Uterus (tissue), 3 donors: ENCODE measurements at regions not wholly inside any gene's neighbourhood (a gene's known extent, or its start where the extent isn't known, plus 50 kb on each side); places are given as distances from the start of the nearest gene placed in this dataset.

Experiments
- DNase-seq, 2 donors: peaks; one replicate each; pipeline ENCODE4 v3.0.0-alpha.2; 2019 to 2020
- H3K27ac ChIP-seq, 2 donors: fragments of 200-600 bp; sonication (generic); 1 replicate in 1 of 2; 2 replicates in 1 of 2; pipeline ENCODE4 v1.5.1; 2016 to 2018
- H3K27me3 ChIP-seq, 2 donors: fragments of 200-600 bp; sonication (generic); one replicate each; pipeline ENCODE4 v1.5.1; 2018 to 2019; ENCODE audit warnings: control low read depth in 1 of 2
- H3K36me3 ChIP-seq, 2 donors: fragments of 200-600 bp; sonication (generic); one replicate each; pipeline ENCODE4 v1.5.1; 2019; ENCODE audit warnings: control low read depth in 1 of 2
- H3K4me1 ChIP-seq, 2 donors: fragments of 200-600 bp; sonication (generic); one replicate each; pipeline ENCODE4 v1.5.1; 2018 to 2019; ENCODE audit warnings: control low read depth in 1 of 2
- H3K4me3 ChIP-seq, 2 donors: fragments of 200-600 bp; sonication (generic); 1 replicate in 1 of 2; 2 replicates in 1 of 2; pipeline ENCODE4 v1.5.1; 2018 to 2019; ENCODE audit warnings: mild to moderate bottlenecking in 1 of 2
- H3K9me3 ChIP-seq, 2 donors: fragments of 200-600 bp; sonication (generic); one replicate each; pipeline ENCODE4 v1.5.1; 2019; ENCODE audit warnings: control low read depth in 1 of 2
- CTCF ChIP-seq, 4 experiments: fragments of 200-600 bp in 2 of 4; fragments of 450-650 bp in 2 of 4; sonication (generic) in 2 of 4; IDR thresholded peaks; one replicate each; pipeline ENCODE4 v1.5.1; 2016 to 2019; ENCODE audit warnings: antibody characterized with exemption in 4 of 4, mild to moderate bottlenecking in 2 of 4, moderate library complexity in 1 of 4
- POLR2A ChIP-seq, 2 donors: fragments of 450-650 bp; IDR thresholded peaks; one replicate each; pipeline ENCODE4 v1.6.1; 2016; ENCODE audit warnings: antibody characterized with exemption in 2 of 2, mild to moderate bottlenecking in 1 of 2, moderate library complexity in 1 of 2
- intact Hi-C: fragments of 100-400 bp; cut with DNase I; formaldehyde crosslinking; loops from one replicate; pipeline ENCODE4 v1.15.1; 2023; ENCODE audit warnings: low total_unique reads
- donor health status: DM: yes; HTN: yes; CAD: no.

- no peaks in the 10 kb centered on the region for H3K36me3 ChIP-seq
- intact Hi-C loops = no loop called here
- no peak overlapping the region for H3K27ac ChIP-seq
- H3K9me3 ChIP-seq = no peaks in the 10 kb centered on the region
- no peak for DNase-seq
- TF ChIP-seq POLR2A (IDR thresholded peaks at IDR 0.05) (no peak), CTCF (IDR thresholded peaks at IDR 0.05) (no peak)
- H3K4me3 ChIP-seq = no peak overlapping the region
- H3K27me3 ChIP-seq = no peaks in the 10 kb centered on the region
- H3K4me1 ChIP-seq = no peaks in the 10 kb centered on the region
Measured at GRCh38 chr22:47390026-47390970, 627.8 kb downstream of the TBC1D22A start.

- Histone ChIP-seq H3K4me3 (no peak overlapping the region), H3K27ac (no peak overlapping the region), H3K36me3 (no peaks in the 10 kb centered on the region), H3K4me1 (no peaks in the 10 kb centered on the region), H3K9me3 (no peaks in the 10 kb centered on the region), H3K27me3 (no peaks in the 10 kb centered on the region)
- DNase-seq = no peak
- TF ChIP-seq POLR2A (IDR thresholded peaks at IDR 0.05) (no peak), CTCF (IDR thresholded peaks at IDR 0.05) (no peak)
- intact Hi-C loops = no loop called here
Measured at GRCh38 chr22:47389201-47389600, 626.8 kb downstream of the TBC1D22A start.

- no peaks in the 10 kb centered on the region for H3K27me3 ChIP-seq
- H3K4me1 ChIP-seq = no peaks in the 10 kb centered on the region
- TF ChIP-seq POLR2A (IDR thresholded peaks at IDR 0.05) = no peak
- TF ChIP-seq CTCF (IDR thresholded peaks at IDR 0.05) = no peak
- no peak for DNase-seq
- intact Hi-C loops = no loop called here
- no peaks in the 10 kb centered on the region for H3K36me3 ChIP-seq
- no peak overlapping the region for H3K4me3 ChIP-seq
- H3K9me3 ChIP-seq = no peaks in the 10 kb centered on the region
- no peak overlapping the region for H3K27ac ChIP-seq
Measured at GRCh38 chr22:47388778-47389177, 626.3 kb downstream of the TBC1D22A start.

- Histone ChIP-seq H3K27ac (no peak overlapping the region), H3K4me1 (no peaks in the 10 kb centered on the region), H3K36me3 (no peaks in the 10 kb centered on the region), H3K9me3 (no peaks in the 10 kb centered on the region), H3K4me3 (no peak overlapping the region), H3K27me3 (no peaks in the 10 kb centered on the region)
- no peak for TF ChIP-seq POLR2A (IDR thresholded peaks at IDR 0.05)
- no peak for TF ChIP-seq CTCF (IDR thresholded peaks at IDR 0.05)
- no peak for DNase-seq
- intact Hi-C loops = no loop called here
Measured at GRCh38 chr22:47388331-47388730, 625.9 kb downstream of the TBC1D22A start.

- no peaks in the 10 kb centered on the region for H3K27me3 ChIP-seq
- no peak overlapping the region for H3K27ac ChIP-seq
- H3K4me3 ChIP-seq = no peak overlapping the region
- TF ChIP-seq POLR2A (IDR thresholded peaks at IDR 0.05) (no peak), CTCF (IDR thresholded peaks at IDR 0.05) (no peak)
- no peak for DNase-seq
- H3K36me3 ChIP-seq = no peaks in the 10 kb centered on the region
- no peaks in the 10 kb centered on the region for H3K9me3 ChIP-seq
- no peaks in the 10 kb centered on the region for H3K4me1 ChIP-seq
- intact Hi-C loops = no loop called here
Measured at GRCh38 chr22:47386812-47387510, 624.5 kb downstream of the TBC1D22A start.
